Mesothelial cell of epicardium (in vitro differentiated cells): ENCODE measurements at regions not wholly inside any gene's neighbourhood (a gene's known extent, or its start where the extent isn't known, plus 50 kb on each side); places are given as distances from the start of the nearest gene placed in this dataset.
A peak's percentile ranks its signal among the peaks of the same experiment; 100 is the strongest.

Source experiments
- DNase-seq, 2 experiments: peaks; one replicate each; pipeline ENCODE4 v3.0.0; 2021; ENCODE audit warnings: low spot score in 2 of 2; ENCODE audit not compliant: unreplicated experiment in 2 of 2
- H3K27ac Mint-ChIP-seq: 2 replicates; pipeline ENCODE4 v1.8.0; 2021; ENCODE audit warnings: mixed read lengths
- H3K27me3 Mint-ChIP-seq: 2 replicates; pipeline ENCODE4 v1.8.0; 2021; ENCODE audit warnings: low read depth, mixed read lengths
- H3K36me3 Mint-ChIP-seq: 2 replicates; pipeline ENCODE4 v1.8.0; 2021; ENCODE audit warnings: mixed read lengths
- H3K4me1 Mint-ChIP-seq: 2 replicates; pipeline ENCODE4 v1.8.0; 2021; ENCODE audit warnings: mixed read lengths
- H3K4me3 Mint-ChIP-seq: 2 replicates; pipeline ENCODE4 v1.8.0; 2021; ENCODE audit warnings: mild to moderate bottlenecking, moderate library complexity, mixed read lengths
- H3K9me3 Mint-ChIP-seq: 2 replicates; pipeline ENCODE4 v1.8.0; 2021; ENCODE audit warnings: mixed read lengths
- CTCF ChIP-seq: fragments of 200-600 bp; sonication (generic); IDR thresholded peaks from one replicate; pipeline ENCODE4 v1.5.0; 2021; ENCODE audit warnings: antibody characterized with exemption; ENCODE audit not compliant: unreplicated experiment

- Mint-ChIP-seq H3K4me1 (peaks cover 15% of the 10 kb centered on the region), H3K27me3 (no peaks in the 10 kb centered on the region), H3K9me3 (peaks cover 19% of the 10 kb centered on the region), H3K27ac (peak overlapping the region; percentile 1), H3K4me3 (no peak overlapping the region), H3K36me3 (peaks cover 15% of the 10 kb centered on the region)
- TF ChIP-seq CTCF: no peak
- DNase-seq: no peak
Observed at GRCh38 chrX:45842926-45843315, 642.2 kb upstream of the DIPK2B start.

- Mint-ChIP-seq H3K27me3 (no peaks in the 10 kb centered on the region), H3K4me3 (no peak overlapping the region), H3K36me3 (peaks cover 14% of the 10 kb centered on the region), H3K9me3 (peaks cover 19% of the 10 kb centered on the region), H3K27ac (peak overlapping the region; percentile 1), H3K4me1 (peaks cover 14% of the 10 kb centered on the region)
- no peak for TF ChIP-seq CTCF
- DNase-seq: no peak
Observed at GRCh38 chrX:45842207-45842925, 641.7 kb upstream of the DIPK2B start.

- no peak for DNase-seq
- H3K36me3 Mint-ChIP-seq: peaks cover 10% of the 10 kb centered on the region
- H3K4me1 Mint-ChIP-seq: peaks cover 14% of the 10 kb centered on the region
- H3K27ac Mint-ChIP-seq: no peak overlapping the region
- H3K4me3 Mint-ChIP-seq: no peak overlapping the region
- TF ChIP-seq CTCF: no peak
- peaks cover 14% of the 10 kb centered on the region for H3K9me3 Mint-ChIP-seq
- H3K27me3 Mint-ChIP-seq: no peaks in the 10 kb centered on the region
Observed at GRCh38 chrX:45840411-45840950, 639.8 kb upstream of the DIPK2B start.

GRCh38 chrX:45830343-45830742, 629.7 kb upstream of the DIPK2B start:
- H3K27me3 Mint-ChIP-seq: no peaks in the 10 kb centered on the region
- H3K4me1 Mint-ChIP-seq: no peaks in the 10 kb centered on the region
- H3K4me3 Mint-ChIP-seq: no peak overlapping the region
- H3K27ac Mint-ChIP-seq: no peak overlapping the region
- peaks cover 22% of the 10 kb centered on the region for H3K9me3 Mint-ChIP-seq
- TF ChIP-seq CTCF: no peak
- no peak for DNase-seq
- peaks cover 4% of the 10 kb centered on the region for H3K36me3 Mint-ChIP-seq

GRCh38 chrX:45824471-45824870, 623.8 kb upstream of the DIPK2B start:
- Mint-ChIP-seq H3K4me1 (peaks cover 6% of the 10 kb centered on the region), H3K36me3 (peaks cover 3% of the 10 kb centered on the region), H3K4me3 (no peak overlapping the region), H3K27me3 (no peaks in the 10 kb centered on the region), H3K9me3 (peaks cover 20% of the 10 kb centered on the region), H3K27ac (peak overlapping the region; percentile 17)
- no peak for TF ChIP-seq CTCF
- no peak for DNase-seq
